CD4-positive, alpha-beta T cell treated with Interferon alpha-2 for 1 hour (primary cell): ENCODE measurements at regions not wholly inside any gene's neighbourhood (a gene's known extent, or its start where the extent isn't known, plus 50 kb on each side); places are given as distances from the start of the nearest gene placed in this dataset.
"Not testable (repeated sequence)": the region's sequence is repeated elsewhere in the genome, so short reads cannot be mapped to it uniquely, and the experiment has no call there.

Source experiments
- DNase-seq, 2 donors: peaks; one replicate each; pipeline ENCODE4 v3.0.0-alpha.2; 2020 to 2022

DNA sequence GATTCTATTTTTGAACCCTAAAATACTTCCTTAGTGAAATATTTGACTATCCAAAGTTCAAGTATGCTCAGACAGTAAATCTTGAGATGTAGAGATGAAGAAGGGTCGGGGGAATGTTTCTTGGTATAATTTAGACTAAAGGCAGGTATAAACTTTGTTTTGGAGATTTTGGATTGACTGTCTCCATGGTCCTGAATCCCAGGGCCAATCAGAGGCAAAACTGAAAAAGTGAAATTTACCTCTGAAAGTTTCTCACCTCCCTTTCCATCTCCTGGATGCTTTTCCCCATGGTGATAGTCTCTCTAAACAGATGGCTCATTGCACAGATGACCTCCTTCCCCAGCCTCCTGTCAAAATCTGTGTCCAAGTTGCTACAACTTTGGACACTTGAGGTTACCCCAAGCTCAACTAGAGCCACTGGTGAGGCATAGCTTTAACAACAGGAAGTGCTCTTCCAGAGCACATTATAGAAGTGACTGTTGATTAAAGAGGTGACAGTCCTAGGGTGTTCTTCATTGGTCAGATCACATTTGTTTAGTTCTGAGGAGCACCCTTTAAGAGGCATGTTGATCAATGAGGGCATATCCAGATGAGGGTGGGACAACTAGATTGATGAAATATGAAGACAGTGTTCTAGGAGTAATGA is 128.4 kb downstream of the AKAP11 start:
- DNase-seq, result no peak

DNA sequence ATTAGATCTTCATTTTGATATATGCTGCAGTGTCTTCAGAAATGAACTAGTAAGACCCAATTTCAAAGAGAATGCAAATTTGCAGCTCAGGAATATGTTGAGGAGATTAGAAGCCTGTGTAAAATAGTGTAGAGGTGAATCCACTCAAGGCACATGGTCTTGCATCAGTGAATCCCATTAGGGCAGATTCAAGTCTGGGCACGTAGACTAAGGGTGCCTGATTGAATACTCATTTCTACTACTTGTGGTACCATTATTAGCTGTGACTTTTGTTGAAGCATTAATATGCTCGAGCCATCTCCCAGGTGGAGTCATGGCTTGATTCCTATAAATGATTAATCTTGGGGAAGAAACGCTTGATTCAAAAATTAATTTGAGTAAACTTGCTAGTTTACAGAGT is 129.4 kb downstream of the AKAP11 start:
- DNase-seq, result no peak

DNA sequence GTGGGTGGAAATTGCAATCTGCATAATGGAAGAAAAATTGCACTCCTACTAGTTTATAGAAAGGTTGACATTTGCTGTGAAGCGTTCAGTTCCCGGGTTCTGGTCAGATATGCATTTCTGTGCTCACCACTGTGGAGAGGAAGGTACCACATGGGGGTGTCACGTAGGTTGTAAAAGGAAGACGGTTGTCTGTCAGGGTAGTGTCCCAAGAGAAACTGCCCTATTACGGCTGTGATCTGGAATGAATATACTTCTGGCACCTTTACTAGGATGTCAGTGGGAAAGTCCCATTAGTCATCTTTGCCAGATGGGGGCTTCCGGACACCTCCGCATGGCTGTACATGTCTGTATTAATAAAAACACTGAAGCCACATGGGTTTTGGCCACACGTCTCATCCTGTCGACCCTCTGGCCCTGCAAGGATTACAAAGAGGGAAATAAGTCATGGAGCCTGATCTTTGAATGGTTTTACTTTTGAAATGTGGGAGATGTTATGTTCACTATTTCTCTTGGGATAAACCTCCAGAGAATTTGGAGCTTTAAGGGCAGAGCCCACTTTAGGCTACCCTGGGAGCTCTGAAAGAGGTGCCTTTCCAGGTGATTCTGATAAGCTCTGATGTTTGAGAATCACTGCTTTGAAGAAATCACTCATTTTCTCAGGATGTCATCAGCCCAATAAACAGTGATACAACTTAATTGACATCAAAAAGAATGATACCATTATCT is 133.9 kb downstream of the AKAP11 start:
- DNase-seq, result peak; percentile 7 to 58

DNA sequence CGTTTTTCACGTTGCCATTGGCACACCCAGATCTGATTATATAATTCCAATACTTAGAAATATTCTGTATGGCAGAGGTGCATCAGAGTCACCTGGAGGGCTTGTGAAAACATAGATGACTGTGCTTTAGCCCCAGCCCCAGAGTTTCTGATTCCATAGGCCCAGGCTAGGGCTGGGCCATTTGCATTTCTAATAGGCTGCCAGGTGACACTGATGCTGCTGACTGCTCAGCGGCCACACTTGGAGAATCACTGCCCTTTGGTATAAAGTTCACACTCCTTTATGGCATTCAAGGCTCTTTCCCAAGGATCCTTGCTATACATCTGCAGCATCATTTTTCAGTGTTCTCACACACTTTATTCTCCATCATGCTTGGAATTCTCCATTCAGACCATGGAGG is 137.1 kb downstream of the AKAP11 start:
- no peak for DNase-seq

DNA sequence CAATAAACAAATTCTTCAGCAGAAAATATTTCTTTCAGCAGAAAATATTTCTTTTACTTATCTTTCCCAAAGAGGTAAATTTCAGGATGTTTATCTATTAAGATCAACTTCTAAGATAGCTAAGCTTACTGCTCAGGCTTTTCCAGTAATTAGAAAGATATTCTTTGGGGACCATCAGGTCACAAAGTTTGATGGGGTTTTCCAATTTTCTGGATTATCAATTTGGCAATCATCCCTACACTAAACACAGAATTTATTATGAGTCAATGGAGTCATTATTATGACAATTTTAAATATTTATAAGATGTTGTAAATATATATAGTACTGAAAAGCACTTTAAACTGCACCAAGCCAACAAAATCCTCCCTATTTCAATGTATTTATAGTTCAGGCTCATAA is 137.6 kb downstream of the AKAP11 start:
- DNase-seq, result no peak

DNA sequence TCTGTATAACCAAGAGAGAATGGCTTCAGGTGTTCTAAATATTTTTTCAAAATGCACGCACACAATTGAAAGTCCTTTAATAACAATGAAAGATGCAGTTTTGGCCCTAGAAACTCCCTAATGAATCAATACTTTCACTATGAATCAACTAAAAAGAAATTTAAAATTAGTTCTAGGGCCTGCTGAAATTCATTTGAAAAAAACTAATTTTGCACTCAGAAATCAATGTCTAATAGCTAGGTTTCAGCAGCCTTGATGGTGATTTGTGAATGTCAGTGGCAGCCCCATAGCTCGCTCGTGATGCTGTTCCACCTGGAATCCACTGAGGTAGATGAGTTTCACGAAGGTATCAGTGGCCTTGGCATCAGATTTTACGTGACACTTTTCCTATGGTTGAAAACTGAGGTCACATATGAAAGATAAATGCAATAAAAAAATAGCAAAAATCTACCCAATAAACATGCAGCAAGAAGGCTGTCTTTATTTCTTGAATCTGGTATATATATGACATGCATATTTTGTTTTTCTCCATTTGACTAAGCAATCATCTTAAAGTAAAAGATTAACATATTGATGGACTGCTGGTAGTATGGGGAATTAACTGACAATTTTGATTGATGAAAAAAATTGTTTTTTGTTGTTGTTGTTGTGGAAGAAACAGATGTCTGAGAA is 141.0 kb downstream of the AKAP11 start:
- no peak for DNase-seq

DNA sequence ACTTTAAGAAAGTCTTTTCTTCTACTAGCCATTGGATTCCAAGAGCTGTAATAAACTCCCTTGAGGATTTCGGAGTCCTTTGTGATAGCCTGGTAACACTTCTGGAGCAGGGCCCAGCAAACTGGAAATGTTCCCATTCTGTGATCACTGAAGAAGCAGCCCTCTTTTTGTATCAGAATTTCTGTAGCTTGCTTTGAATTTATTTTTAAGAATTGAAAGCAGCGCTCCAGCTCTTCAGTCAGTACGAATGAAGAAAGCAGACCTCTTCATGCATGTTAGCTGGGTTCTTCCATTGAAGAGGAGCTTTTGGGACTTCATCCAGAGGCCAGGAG is 141.5 kb downstream of the AKAP11 start:
- no peak for DNase-seq

DNA sequence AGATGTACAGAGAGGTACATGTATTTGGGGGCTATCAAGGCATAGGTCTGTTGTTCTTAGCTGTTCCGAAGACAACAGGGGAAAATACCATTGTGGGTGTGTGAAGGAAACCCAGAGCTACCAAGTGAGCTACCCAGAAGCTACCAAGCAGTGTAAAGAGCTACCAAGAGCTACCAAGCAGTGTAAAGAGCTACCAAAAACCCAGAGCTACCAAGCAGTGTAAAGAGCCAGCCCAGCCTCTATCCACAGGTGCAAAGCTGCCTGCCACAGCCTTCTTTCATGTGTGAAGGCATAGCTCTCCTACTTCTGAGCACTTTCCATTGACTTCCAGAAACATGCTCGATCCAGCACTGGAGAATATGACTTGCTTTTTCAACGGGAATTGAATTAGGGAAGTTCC is 145.7 kb downstream of the AKAP11 start:
- no peak for DNase-seq

DNA sequence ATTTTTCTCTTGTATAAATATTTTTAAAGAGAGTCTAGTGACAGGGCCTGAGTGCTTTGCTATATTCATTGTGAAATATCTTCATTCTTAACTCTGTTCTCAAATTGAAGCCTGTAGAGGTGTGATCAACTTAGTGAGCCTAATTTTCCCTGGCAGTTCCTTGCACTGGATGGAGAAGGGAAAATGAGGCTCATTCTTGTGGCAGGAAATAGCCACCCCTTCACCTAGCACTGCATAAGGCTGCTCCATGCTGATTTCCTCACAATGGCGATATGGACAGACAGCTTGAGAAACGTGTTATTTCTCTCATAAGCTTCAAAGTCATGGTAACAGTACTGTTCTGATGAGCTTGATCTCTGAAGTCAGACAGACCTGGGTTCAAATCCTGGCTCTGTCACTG is 146.2 kb downstream of the AKAP11 start:
- DNase-seq, result no peak

DNA sequence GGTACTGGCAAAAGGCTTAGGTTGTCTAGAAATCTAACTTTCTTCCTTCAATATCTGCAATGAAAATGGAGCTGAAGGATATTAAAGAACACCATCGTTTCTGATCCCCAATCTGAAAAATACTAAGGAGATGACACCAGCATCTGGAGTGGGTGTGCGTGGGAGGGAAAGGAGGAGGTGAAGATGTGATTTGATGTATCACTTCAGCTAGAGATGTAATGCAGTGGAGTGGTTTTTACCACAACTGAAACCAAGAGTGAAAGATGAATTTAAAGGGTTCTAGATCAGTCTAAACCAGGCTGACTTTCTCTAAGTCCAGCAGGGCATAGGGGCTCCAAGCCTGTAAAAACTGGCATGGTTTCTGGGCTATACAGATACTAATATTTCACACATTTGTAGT is 148.4 kb downstream of the AKAP11 start:
- no peak for DNase-seq

DNA sequence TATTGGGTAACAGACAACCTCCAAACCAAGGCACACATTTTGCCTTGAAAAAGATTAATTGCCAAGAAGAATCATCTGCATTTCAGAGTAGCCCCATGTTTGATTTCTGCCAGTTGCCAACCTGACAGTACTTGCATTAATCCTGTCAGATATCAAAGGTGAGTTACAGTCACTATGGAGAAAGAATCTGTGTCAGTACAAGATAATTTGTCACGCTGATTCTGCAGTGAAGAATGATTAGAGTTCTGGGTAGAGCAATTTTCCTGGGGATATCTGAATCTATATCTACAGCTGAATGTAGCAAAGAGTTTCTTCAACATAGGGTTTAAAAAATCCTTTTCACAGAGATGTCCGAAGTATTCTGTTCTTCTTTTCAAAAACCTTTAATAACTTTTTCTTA is 150.7 kb downstream of the AKAP11 start:
- no peak for DNase-seq

DNA sequence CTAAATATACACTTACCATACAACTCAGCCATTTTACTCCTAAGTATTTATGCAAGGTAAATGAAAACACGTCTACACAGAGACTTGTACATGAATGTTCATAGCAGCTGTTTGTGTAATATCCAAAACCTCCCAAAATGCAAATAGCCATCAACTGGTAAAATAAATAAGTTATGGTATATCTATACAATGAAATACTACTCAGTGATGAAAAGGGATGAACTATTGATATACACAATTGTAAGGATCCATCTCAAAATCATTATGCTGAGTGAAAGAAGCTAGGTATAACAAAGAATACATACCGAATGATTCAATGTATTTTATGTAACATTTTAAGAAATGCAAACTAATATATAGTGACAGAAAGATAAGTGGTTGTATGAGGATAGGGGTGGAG is 149.8 kb upstream of the TNFSF11 start:
- no peak for DNase-seq

DNA sequence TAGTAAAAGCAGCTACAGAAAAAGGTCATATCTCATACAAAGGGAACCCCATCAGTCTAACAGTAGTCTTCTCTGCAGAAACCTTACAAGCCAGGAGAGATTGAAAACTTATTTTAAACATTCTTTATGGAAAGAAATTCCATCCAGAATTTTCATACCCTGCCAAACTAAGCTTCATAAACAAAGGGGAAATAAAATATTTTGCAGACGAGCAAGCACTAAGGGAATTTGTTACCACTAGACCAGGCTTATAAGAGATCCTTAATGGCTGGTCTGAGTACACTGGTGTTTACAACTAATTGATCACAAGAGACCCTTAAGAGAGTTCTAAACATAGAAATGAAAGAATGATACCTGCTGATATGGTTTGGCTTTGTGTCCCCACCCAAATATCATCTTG is 128.6 kb upstream of the TNFSF11 start:
- DNase-seq, result no peak

DNA sequence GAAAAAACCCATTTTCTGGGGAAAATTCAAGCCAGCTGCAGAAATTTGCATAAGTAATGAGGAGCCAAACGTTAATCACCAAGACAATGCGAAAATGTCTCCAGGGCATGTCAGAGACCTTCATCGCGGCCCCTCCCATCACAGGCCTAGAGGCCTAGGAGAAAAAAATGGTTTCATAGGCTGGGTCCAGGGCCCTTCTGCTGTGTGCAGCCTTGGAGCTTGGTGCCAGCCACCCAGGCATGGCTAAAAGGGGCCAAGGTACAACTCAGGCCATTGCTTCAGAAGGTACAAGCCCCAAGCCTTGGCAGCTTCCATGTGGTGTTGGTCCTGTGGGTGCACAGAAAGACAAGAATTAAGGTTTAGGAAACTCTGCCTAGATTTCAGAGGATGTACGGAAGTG is 127.4 kb upstream of the TNFSF11 start:
- DNase-seq, result not testable (repeated sequence)

DNA sequence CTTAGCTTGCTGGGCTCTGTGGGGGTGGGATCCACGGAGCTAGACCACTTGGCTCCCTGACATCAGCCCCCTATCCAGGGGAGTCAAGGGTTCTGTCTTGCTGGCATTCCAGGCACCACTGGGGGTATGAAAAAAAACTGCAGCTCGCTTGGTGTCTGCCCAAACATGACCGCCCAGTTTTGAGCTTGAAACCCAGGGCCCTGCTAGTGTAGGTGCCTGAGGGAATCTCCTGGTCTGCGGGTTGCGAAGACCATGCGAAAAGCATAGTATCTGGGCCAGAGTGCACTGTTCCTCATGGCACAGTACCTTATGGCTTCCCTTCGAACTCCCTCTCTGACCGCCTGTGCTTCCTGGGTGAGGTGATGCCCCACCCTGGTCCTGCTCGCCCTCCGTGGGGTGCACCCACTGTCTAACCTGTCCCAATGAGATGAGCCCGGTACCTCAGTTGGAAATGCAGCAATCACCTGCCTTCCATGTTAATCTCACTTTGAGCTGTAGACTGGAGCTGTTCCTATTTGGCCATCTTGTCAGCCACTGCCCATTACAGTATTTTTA is 120.8 kb upstream of the TNFSF11 start:
- no peak for DNase-seq

DNA sequence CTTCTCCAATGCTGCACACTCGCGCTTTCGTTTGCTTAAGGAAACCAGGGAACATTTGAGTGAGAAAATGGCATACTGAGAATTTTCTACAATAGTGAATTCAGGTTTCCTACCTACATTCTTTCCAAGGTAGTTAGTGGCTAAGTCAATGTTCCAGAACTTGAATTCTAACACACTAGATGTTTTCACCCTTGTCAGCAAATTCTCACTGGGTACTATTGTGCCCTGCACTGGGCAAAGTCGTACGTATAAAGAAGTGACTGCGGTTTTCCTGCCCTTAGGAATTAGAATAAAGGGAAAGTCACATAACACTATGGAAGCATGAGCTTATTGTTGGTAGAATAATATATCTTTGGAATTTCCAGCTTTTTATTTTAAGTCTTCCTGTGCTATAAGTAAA is 119.2 kb upstream of the TNFSF11 start:
- no peak for DNase-seq

DNA sequence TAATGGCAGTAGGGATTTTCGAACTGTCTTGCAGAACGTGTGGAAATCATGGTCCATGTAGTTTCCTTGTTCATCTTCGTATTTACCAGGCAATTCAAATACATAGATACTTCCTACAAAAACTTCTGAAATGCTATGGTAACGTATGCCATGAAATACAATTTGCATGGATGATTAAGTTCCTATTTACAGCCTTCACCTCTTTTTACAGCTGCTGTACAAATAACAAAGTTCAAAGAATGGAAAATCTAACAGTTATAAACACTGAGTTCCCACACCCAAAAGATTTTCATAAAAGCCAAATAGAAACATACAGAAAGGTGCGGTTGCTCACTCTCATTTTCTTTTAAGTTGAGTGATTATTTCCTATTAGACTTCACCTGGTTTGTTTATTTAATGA is 115.8 kb upstream of the TNFSF11 start:
- DNase-seq, result no peak

DNA sequence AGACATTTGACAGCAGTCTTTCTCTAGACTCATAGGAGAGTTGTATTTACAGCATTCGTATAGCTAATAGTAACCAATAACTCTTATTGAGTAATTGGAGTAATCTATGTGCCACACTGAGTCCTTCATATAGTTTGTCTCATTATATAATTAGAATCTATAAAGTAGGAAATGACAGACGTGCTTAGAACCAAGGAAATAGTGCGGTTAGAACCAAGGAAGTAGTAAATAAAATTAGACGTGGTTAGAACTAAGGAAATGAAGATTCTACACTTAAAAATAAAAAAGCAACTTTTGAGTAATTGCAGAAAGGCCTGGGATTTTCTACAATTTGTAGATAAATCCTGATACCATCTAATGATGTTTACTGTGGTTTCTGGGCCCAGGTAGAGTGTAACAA is 107.8 kb upstream of the TNFSF11 start:
- peak in 1 of 2 donors; percentile 22 for DNase-seq

DNA sequence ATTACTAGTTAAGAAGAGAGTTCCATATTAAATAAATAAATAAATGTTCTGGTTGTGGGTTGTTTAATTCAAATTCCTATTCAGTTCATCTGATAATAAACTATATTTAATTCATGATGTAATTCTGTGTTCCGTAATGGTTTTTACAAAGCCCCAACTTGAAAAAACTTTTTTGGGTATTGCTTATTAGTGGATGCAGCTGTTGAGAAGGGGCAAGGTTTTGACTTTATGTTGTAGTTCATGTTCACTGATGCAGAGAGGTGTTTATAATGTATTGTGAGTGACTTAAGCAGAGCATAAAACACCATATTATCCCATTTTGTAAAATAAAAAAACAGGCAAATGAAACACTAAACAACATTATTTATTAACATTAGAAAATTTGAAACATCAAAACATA is 107.3 kb upstream of the TNFSF11 start:
- DNase-seq, result no peak

DNA sequence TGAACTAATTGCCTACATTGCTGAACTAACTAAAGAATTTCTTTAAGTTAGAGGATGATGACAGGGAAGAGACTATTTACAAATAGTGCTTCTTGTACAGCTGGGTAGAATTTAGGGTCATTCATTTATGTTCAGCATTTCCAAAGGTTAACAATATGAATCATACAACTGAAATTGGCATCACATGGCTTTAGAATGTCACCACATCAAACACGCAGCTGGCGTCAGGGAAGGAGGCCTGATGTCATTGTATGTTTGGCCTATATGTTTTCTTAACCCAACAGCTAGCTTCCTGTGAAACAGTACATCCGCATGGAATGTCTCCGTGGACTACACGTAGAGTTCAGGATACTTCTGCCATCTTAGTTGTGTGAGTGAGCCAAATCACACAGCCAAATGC is 99.0 kb upstream of the TNFSF11 start:
- DNase-seq, result no peak

DNA sequence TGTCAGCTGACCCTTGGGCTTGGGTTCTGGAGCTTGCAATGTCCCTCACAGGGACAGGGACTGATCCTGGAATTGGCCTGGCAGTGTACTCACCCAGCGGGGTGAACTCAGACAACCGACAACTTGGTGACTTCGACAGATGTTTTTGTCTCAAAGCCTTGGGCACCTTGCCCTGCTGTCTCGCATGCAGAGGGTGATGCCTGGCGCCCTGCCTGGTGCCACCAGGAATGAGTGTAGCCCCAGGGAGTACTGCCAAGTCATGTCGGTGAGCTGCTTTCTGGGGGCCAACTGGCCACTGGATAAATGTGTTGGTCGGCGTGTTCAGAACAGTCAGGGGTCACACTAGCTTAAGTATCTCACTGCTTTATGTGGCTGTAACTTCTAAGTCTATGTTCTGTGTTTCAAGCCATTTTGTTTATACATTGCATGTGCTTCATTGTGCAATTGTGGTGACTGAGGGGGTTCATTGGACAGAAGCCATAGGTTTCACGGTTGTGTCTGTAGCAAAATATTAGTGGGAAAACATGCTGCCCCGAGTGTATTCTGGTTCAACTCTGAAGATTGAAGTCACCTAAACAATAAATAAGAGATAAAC is 96.3 kb upstream of the TNFSF11 start:
- no peak for DNase-seq

DNA sequence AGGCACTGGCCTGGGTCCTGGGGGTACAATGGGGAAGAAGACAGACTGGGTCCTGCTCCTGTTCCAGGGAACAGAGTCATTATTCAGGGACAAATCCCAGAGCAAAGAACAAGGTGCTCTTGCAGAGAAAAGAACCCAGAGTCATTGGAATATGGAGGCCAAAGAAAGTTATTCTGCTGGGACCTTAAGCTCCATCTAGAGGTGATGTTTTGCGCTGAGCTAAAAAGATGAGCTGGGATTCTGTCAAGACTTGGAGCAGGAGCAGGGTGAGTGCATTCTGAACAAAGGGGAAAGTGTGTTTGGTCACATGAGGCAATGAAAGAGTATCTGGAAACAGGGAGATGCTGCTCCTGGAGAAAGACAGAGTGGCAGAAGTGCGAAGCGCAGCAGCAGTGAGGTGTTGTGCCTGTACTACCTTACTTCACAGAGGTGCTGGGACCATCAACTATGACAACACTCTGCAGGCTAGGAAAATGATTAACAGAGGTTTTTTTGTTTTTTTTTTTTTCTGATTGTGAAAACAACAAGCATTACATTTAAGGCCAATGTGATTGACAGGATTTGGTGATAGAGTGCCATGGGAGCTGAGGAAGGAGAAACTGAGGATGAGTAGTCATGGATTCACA is 95.3 kb upstream of the TNFSF11 start:
- DNase-seq, result peak in 1 of 2 donors; percentile 38

DNA sequence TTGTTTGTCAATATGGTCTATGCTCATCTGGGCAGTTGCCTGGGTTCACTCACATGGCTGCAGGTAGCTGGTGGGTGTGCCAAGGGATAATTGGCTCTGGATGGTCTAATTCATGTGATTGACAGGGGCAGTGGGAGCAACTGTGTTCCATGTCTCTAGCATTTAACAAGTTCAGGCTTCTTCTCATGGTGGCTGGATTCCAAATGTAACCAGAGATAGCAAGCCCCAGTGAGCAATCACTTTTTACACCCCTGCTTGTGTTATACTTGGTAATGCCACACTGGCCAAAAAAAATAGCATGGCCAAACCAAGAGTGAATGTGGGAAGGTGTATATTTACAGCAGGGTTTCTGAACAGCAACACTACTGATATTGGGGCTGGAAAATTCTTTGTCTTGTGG is 89.6 kb upstream of the TNFSF11 start:
- no peak for DNase-seq
